Endothelial cell of umbilical vein (primary cell): ENCODE measurements at regions not wholly inside any gene's neighbourhood (a gene's known extent, or its start where the extent isn't known, plus 50 kb on each side); places are given as distances from the start of the nearest gene placed in this dataset.

Experiments
- CTCF ChIP-seq, 2 donors: IDR thresholded peaks; 1 replicate in 1 of 2; 2 replicates in 1 of 2; pipeline ENCODE4 v1.5.1; 2011; ENCODE audit warnings: low read length in 2 of 2, mild to moderate bottlenecking in 2 of 2, moderate library complexity in 2 of 2, control low read depth in 1 of 2, inconsistent platforms in 1 of 2, low read depth in 1 of 2; ENCODE audit not compliant: insufficient read depth in 1 of 2; ENCODE audit errors: extremely low read depth in 1 of 2
- EZH2 ChIP-seq: IDR thresholded peaks from 2 replicates; pipeline ENCODE4 v1.6.1; 2012; ENCODE audit warnings: borderline replicate concordance, low read depth, mild to moderate bottlenecking, moderate library complexity, low read length, inconsistent platforms; ENCODE audit not compliant: severe bottlenecking
- FOS ChIP-seq: IDR thresholded peaks from 2 replicates; pipeline ENCODE4 v1.6.1; 2011; ENCODE audit warnings: mild to moderate bottlenecking, low read length, moderate library complexity, borderline replicate concordance; ENCODE audit not compliant: insufficient read depth
- GATA2 ChIP-seq: IDR thresholded peaks from 2 replicates; pipeline ENCODE4 v1.7.0; 2011; ENCODE audit warnings: low read depth, mild to moderate bottlenecking, moderate library complexity, mixed read lengths, low read length; ENCODE audit not compliant: insufficient read length, insufficient read depth
- JUN ChIP-seq: IDR thresholded peaks from 2 replicates; pipeline ENCODE4 v1.6.1; 2011; ENCODE audit warnings: borderline replicate concordance, low read depth; ENCODE audit not compliant: insufficient read length, insufficient read depth
- MYC ChIP-seq: IDR thresholded peaks from one replicate; pipeline ENCODE4 v1.6.1; 2011; ENCODE audit warnings: mild to moderate bottlenecking, low read depth, low read length
- POLR2A ChIP-seq: IDR thresholded peaks from 2 replicates; pipeline ENCODE4 v1.6.1; 2012; ENCODE audit warnings: low read depth, mild to moderate bottlenecking, control low read depth, low read length
- POLR2AphosphoS5 ChIP-seq: IDR thresholded peaks from 2 replicates; pipeline ENCODE4 v1.6.1; 2012; ENCODE audit warnings: low read depth, mild to moderate bottlenecking, control low read depth, low read length, moderate library complexity; ENCODE audit not compliant: insufficient read depth
- TF ChIP-seq, protein P1 (sequence below): IDR thresholded peaks from 2 replicates; pipeline ENCODE4 v1.6.1; 2011; ENCODE audit not compliant: insufficient read depth, insufficient read length

DNA sequence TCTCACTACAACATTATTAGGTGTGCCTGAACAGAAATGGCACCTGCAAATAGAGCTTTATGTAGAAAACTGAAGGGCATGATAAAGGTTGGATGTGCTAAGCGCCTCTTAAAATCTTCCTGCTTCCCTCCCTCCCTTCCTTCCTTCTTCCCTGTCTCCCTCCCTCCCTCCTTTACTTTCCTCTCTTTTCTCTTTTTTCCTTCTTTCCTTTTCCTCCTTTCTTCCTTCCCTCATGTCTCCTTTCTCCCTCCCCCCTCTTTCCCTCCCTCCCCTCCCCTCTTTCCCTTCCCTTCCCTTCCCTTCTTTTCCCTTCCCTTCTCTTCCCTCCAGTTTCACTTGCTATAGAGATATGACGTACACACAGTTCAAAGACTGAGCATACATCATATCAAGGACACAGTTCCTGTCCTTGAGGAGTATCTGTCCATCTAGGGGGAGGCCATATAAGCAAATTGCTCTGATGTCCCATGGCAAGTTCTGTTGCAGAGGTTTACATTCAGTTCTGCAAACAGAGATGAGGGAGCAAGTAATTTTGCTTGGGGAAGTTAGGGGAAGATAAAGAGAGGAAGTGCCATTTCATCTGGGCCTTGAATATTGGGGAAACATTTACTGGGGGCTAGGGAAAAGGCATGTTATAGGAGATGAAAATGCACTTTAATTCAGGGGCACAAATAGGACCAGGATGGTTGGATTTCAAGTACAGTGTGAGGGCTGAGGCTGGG is 79.0 kb upstream of the EEF1E1 start:
- TF ChIP-seq JUN (no peak), CTCF (IDR thresholded peaks at IDR 0.05; ENCODE audit: extremely low read depth in 1 of 2, insufficient read depth in 1 of 2, low read depth in 1 of 2, low read length in 2 of 2) (no peak), GATA2 (no peak), EZH2 (no peak), POLR2A (no peak), POLR2AphosphoS5 (no peak), FOS (no peak), MYC (no peak)
- TF ChIP-seq, protein P1, sequence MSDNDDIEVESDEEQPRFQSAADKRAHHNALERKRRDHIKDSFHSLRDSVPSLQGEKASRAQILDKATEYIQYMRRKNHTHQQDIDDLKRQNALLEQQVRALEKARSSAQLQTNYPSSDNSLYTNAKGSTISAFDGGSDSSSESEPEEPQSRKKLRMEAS, result no peak
